HepG2 (cell line): ENCODE measurements at regions not wholly inside any gene's neighbourhood (a gene's known extent, or its start where the extent isn't known, plus 50 kb on each side); places are given as distances from the start of the nearest gene placed in this dataset.

Experiments
- ATAC-seq: fragments of 200-7000 bp; cut with Tn5 transposase; 3 replicates; pipeline ENCODE4 v1.9.1; 2020; ENCODE audit warnings: mild to moderate bottlenecking, moderate library complexity
- BruUV-seq: library from RNA; stranded (reverse); fragments of 400-500 nt; replicated peaks from 2 replicates; lab custom pipeline; 2021; lab: Mats Ljungman, UMichigan
- CTCF ChIA-PET: fragments of 300-600 bp; formaldehyde crosslinking; extraction: SDS; loops from one replicate; lab custom pipeline; 2021; ENCODE audit warnings: low total read pairs, inconsistent platforms, low intra/inter-chr PET ratio; lab: Yijun Ruan, JAX
- POLR2A ChIA-PET: fragments of 350-600 bp; sonication (Branson Sonifier 250); formaldehyde crosslinking; loops from one replicate; lab custom pipeline; 2020; ENCODE audit warnings: antibody characterized with exemption, inconsistent platforms; lab: Yijun Ruan, JAX
- DNase-seq: peaks from one replicate; pipeline ENCODE4 v3.0.0-alpha.2; 2015; ENCODE audit warnings: low spot score
- FAIRE-seq: peaks from 3 replicates; lab custom pipeline; 2011; peaks lifted over from hg19 to GRCh38; lab: Jason Lieb, UNC
- H2AFZ ChIP-seq: one replicate; pipeline ENCODE4 v1.6.1; 2011; ENCODE audit warnings: low read length, inconsistent platforms
- H3K27ac ChIP-seq: fragments of 300-600 bp; 3 replicates; pipeline ENCODE4 v1.8.0; 2011; ENCODE audit warnings: mixed run types, mild to moderate bottlenecking, mixed read lengths, low read length, inconsistent platforms; ENCODE audit not compliant: insufficient read depth; ENCODE audit errors: extremely low read length
- H3K27me3 ChIP-seq, 2 experiments: fragments of 200-600 bp in 1 of 2; 2 replicates in 1 of 2; 3 replicates in 1 of 2; pipeline versions ENCODE4 v1.6.0 to v1.8.0; 2011; ENCODE audit warnings: low read length in 2 of 2, mild to moderate bottlenecking in 2 of 2, moderate library complexity in 2 of 2, inconsistent platforms in 1 of 2; ENCODE audit not compliant: insufficient read depth in 2 of 2, control insufficient read depth in 1 of 2
- H3K36me3 ChIP-seq, 2 experiments: fragments of 200-600 bp in 1 of 2; replicated peaks in 1 of 2; 2 replicates in 1 of 2; 3 replicates in 1 of 2; pipeline versions ENCODE4 v1.5.1 to v1.8.0; 2011; ENCODE audit warnings: low read length in 2 of 2, inconsistent platforms in 1 of 2; ENCODE audit not compliant: insufficient read depth in 2 of 2, control insufficient read depth in 1 of 2
- H3K4me1 ChIP-seq: 2 replicates; pipeline ENCODE4 v1.5.1; 2012; ENCODE audit warnings: low read length, inconsistent platforms; ENCODE audit not compliant: insufficient read depth
- H3K4me2 ChIP-seq: 2 replicates; pipeline ENCODE4 v1.6.0; 2011; ENCODE audit warnings: low read depth, low read length, inconsistent platforms
- H3K4me3 ChIP-seq, 3 experiments: fragments of 200-600 bp in 1 of 3; sonication (generic), shearing (Covaris generic) in 1 of 3; replicated peaks in 1 of 3; 2 replicates each; pipeline ENCODE4 v1.5.1; 2011 to 2016; ENCODE audit warnings: low read length in 3 of 3, inconsistent platforms in 2 of 3, low read depth in 2 of 3, mild to moderate bottlenecking in 2 of 3, control low read depth in 1 of 3, mixed read lengths in 1 of 3; ENCODE audit not compliant: insufficient read depth in 1 of 3
- H3K79me2 ChIP-seq: one replicate; pipeline ENCODE4 v1.6.1; 2011; ENCODE audit warnings: low read length, inconsistent platforms; ENCODE audit not compliant: insufficient read depth
- H3K9ac ChIP-seq: 2 replicates; pipeline ENCODE4 v1.6.0; 2011; ENCODE audit warnings: mild to moderate bottlenecking, low read depth, low read length, inconsistent platforms; ENCODE audit not compliant: insufficient read depth
- H3K9me3 ChIP-seq: 2 replicates; pipeline ENCODE4 v1.5.1; 2012; ENCODE audit warnings: mild to moderate bottlenecking, low read length
- H4K20me1 ChIP-seq: 2 replicates; pipeline ENCODE4 v1.6.0; 2011; ENCODE audit warnings: inconsistent platforms, mild to moderate bottlenecking, low read length, moderate library complexity; ENCODE audit not compliant: insufficient read depth
- CHCHD3 ChIP-seq: sonication (generic); formaldehyde crosslinking; IDR thresholded peaks from 2 replicates; pipeline ENCODE4 v1.8.0; 2022; ENCODE audit warnings: mild to moderate bottlenecking, missing genetic modification reagents, moderate library complexity
- CREM ChIP-seq, 2 experiments: sonication (generic) in 1 of 2; formaldehyde crosslinking in 1 of 2; IDR thresholded peaks; 2 replicates each; pipeline versions ENCODE4 v1.4.0 to v1.6.1; 2016 to 2020; ENCODE audit warnings: antibody characterized with exemption in 1 of 2, mild to moderate bottlenecking in 1 of 2, missing genetic modification reagents in 1 of 2
- FOXM1 ChIP-seq: sonication (generic); formaldehyde crosslinking; IDR thresholded peaks from 2 replicates; pipeline ENCODE4 v1.5.0; 2020; ENCODE audit warnings: missing genetic modification reagents
- HIVEP1 ChIP-seq: sonication (generic); formaldehyde crosslinking; IDR thresholded peaks from 2 replicates; pipeline ENCODE4 v1.4.0; 2020; ENCODE audit warnings: mild to moderate bottlenecking, missing genetic modification reagents
- JARID2 ChIP-seq: sonication (generic); formaldehyde crosslinking; IDR thresholded peaks from 2 replicates; pipeline ENCODE4 v1.8.1; 2023; ENCODE audit warnings: missing genetic modification reagents, inconsistent platforms; ENCODE audit not compliant: insufficient replicate concordance
- MATR3 ChIP-seq: sonication (generic); formaldehyde crosslinking; IDR thresholded peaks from 2 replicates; pipeline ENCODE4 v1.4.0; 2020; ENCODE audit warnings: missing genetic modification reagents
- NAIF1 ChIP-seq: sonication (generic); formaldehyde crosslinking; IDR thresholded peaks from 2 replicates; pipeline ENCODE4 v1.5.0; 2020; ENCODE audit warnings: mild to moderate bottlenecking, missing genetic modification reagents, borderline replicate concordance
- RFX5 ChIP-seq: IDR thresholded peaks from 2 replicates; pipeline ENCODE4 v1.6.1; 2011; ENCODE audit warnings: low read depth, low read length, improper control_type of control experiment
- SMAD1 ChIP-seq: sonication (generic); formaldehyde crosslinking; IDR thresholded peaks from 2 replicates; pipeline ENCODE4 v1.4.0; 2020; ENCODE audit warnings: missing genetic modification reagents, low read depth, mild to moderate bottlenecking, borderline replicate concordance
- ZBTB40 ChIP-seq, 2 experiments: fragments of 450-650 bp in 1 of 2; sonication (generic) in 1 of 2; formaldehyde crosslinking in 1 of 2; IDR thresholded peaks; 2 replicates each; pipeline versions ENCODE4 v1.6.1 to v1.8.0; 2016 to 2022; ENCODE audit warnings: antibody characterized with exemption in 1 of 2, mild to moderate bottlenecking in 1 of 2, missing genetic modification reagents in 1 of 2
- ZNF652 ChIP-seq: IDR thresholded peaks from 2 replicates; pipeline ENCODE4 v1.6.1; 2016; ENCODE audit warnings: low read depth, borderline replicate concordance
- ZNF709 ChIP-seq: sonication (generic); formaldehyde crosslinking; IDR thresholded peaks from 2 replicates; pipeline ENCODE4 v1.5.0; 2020; ENCODE audit warnings: mild to moderate bottlenecking, missing genetic modification reagents
- WGBS: methylation state at CpG from one replicate; pipeline ENCODE4 v1.1.6; 2017; ENCODE audit warnings: low lambda C conversion rate; 5-methylcytosine and 5-hydroxymethylcytosine counted together
- in situ Hi-C: cut with HindIII; loops from 2 replicates; pipeline ENCODE4 v1.10.0; 2017; ENCODE audit warnings: low pct_unique_long_range_greater_than_20kb; ENCODE audit not compliant: extremely low pct_ligation_motif_present
- intact Hi-C: fragments of 100-400 bp; cut with micrococcal nuclease; formaldehyde crosslinking; loops from one replicate; pipeline ENCODE4 v1.10.0; 2022; ENCODE audit not compliant: unreplicated experiment

DNA sequence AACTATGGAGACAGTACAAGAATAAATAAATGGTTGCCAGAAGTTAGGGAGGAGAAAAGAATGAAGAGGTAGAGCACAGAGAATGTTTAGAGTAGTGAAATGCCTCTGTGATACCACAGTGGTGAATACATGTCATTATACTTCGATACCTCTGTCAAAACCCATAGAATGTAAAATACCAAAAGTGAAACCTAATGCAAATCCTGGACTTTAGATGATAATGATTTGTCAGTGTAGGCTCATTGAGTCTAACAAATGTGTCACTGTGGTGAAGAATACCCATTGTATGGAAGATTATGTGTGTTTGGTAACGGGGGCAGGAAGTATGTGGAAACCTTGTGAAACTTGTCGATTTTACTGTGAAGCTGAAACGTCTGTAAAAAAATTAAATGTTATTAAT lies 1106.5 kb upstream of the TMPRSS15 start:
- POLR2A ChIA-PET, result no interaction called here
- TF ChIP-seq NAIF1 (CRISPR knock-in tag) (no peak), ZNF652 (CRISPR knock-in tag) (no peak), RFX5 (no peak), HIVEP1 (CRISPR knock-in tag) (no peak), SMAD1 (no peak), ZBTB40 (IDR thresholded peaks at IDR 0.05) (no peak), ZBTB40 (CRISPR knock-in tag; IDR thresholded peaks at IDR 0.05) (no peak), ZNF709 (CRISPR knock-in tag) (no peak), CHCHD3 (CRISPR knock-in tag) (no peak), FOXM1 (CRISPR knock-in tag) (no peak), MATR3 (CRISPR knock-in tag) (no peak), JARID2 (CRISPR knock-in tag) (no peak), CREM (IDR thresholded peaks at IDR 0.05) (no peak), CREM (CRISPR knock-in tag; IDR thresholded peaks at IDR 0.05) (no peak)
- CTCF ChIA-PET, result no interaction called here

More for the DNA sequence above, 1106.5 kb upstream of the TMPRSS15 start:
- no peak for FAIRE-seq
- intact Hi-C loops (no loop called here), in situ Hi-C loops (no loop called here)
- Histone ChIP-seq H4K20me1 (no peaks in the 10 kb centered on the region), H3K4me1 (no peaks in the 10 kb centered on the region), H2AFZ (no peak overlapping the region), H3K9ac (no peak overlapping the region), H3K4me2 (no peak overlapping the region), H3K27ac (no peak overlapping the region), H3K36me3 (no peaks in the 10 kb centered on the region), H3K4me3 (no peak overlapping the region), H3K27me3 (no peaks in the 10 kb centered on the region), H3K79me2 (no peaks in the 10 kb centered on the region), H3K9me3 (peaks cover 84% of the 10 kb centered on the region)
- no TSS peak for BruUV-seq
- no peak for ATAC-seq
- WGBS, result 15% methylated on average over 4 of the region's 4 CpGs
- DNase-seq, result no peak
